HEK293T (cell line): ENCODE measurements at regions not wholly inside any gene's neighbourhood (a gene's known extent, or its start where the extent isn't known, plus 50 kb on each side); places are given as distances from the start of the nearest gene placed in this dataset.

ENCODE experiments used
- BHLHE40 ChIP-seq: fragments of 450-650 bp; IDR thresholded peaks from 2 replicates; pipeline ENCODE4 v1.6.1; 2016; ENCODE audit warnings: mild to moderate bottlenecking, moderate library complexity, borderline replicate concordance
- CTBP1 ChIP-seq: fragments of 450-650 bp; IDR thresholded peaks from 2 replicates; pipeline ENCODE4 v1.6.1; 2016; ENCODE audit warnings: borderline replicate concordance
- FOXA1 ChIP-seq: fragments of 450-650 bp; IDR thresholded peaks from 2 replicates; pipeline ENCODE4 v1.6.1; 2016; ENCODE audit warnings: mild to moderate bottlenecking
- FOXK2 ChIP-seq: fragments of 450-650 bp; IDR thresholded peaks from 2 replicates; pipeline ENCODE4 v1.6.1; 2016; ENCODE audit warnings: mild to moderate bottlenecking
- FOXM1 ChIP-seq: fragments of 450-650 bp; IDR thresholded peaks from 2 replicates; pipeline ENCODE4 v1.6.1; 2017; ENCODE audit warnings: mild to moderate bottlenecking, borderline replicate concordance
- L3MBTL2 ChIP-seq: fragments of 450-650 bp; conservative IDR thresholded peaks from 2 replicates; pipeline ENCODE4 v1.6.1; 2016; ENCODE audit warnings: mild to moderate bottlenecking
- NFRKB ChIP-seq: fragments of 450-650 bp; IDR thresholded peaks from 2 replicates; pipeline ENCODE4 v1.6.1; 2016; ENCODE audit warnings: mild to moderate bottlenecking, moderate library complexity
- SP1 ChIP-seq: fragments of 450-650 bp; IDR thresholded peaks from 2 replicates; pipeline ENCODE4 v1.6.1; 2017
- SUZ12 ChIP-seq: fragments of 450-650 bp; IDR thresholded peaks from 2 replicates; pipeline ENCODE4 v1.6.1; 2016; ENCODE audit warnings: mild to moderate bottlenecking

GRCh38 chr9:73923796-73924195, 573.3 kb upstream of the RORB start:
- no peak for TF ChIP-seq SUZ12
- TF ChIP-seq BHLHE40: no peak
- TF ChIP-seq FOXK2: no peak
- TF ChIP-seq FOXM1: no peak
- no peak for TF ChIP-seq NFRKB
- TF ChIP-seq CTBP1: no peak
- no peak for TF ChIP-seq SP1
- no peak for TF ChIP-seq FOXA1
- no peak for TF ChIP-seq L3MBTL2
